NCI-H748 (cell line): ENCODE measurements at regions not wholly inside any gene's neighbourhood (a gene's known extent, or its start where the extent isn't known, plus 50 kb on each side); places are given as distances from the start of the nearest gene placed in this dataset.
A peak's percentile ranks its signal among the peaks of the same experiment; 100 is the strongest.
"Not testable (repeated sequence)": the region's sequence is repeated elsewhere in the genome, so short reads cannot be mapped to it uniquely, and the experiment has no call there.

ENCODE experiments used
- DNase-seq: peaks from one replicate; lab custom pipeline; 2025; ENCODE audit not compliant: unreplicated experiment; lab: John Stamatoyannopoulos, UW

- no peak for DNase-seq
Observed at GRCh38 chr2:163198972-163199371, 360.4 kb upstream of the KCNH7 start.

GRCh38 chr2:163198007-163198406, 359.4 kb upstream of the KCNH7 start:
- DNase-seq: no peak

GRCh38 chr2:163191372-163191771, 352.8 kb upstream of the KCNH7 start:
- peak; percentile 67 for DNase-seq

- no peak for DNase-seq
Observed at GRCh38 chr2:163187995-163188655, 349.6 kb upstream of the KCNH7 start.

- DNase-seq: no peak
Observed at GRCh38 chr2:163187119-163187518, 348.6 kb upstream of the KCNH7 start.

GRCh38 chr2:163185160-163185559, 346.6 kb upstream of the KCNH7 start:
- DNase-seq: no peak

- peak; percentile 39 for DNase-seq
Observed at GRCh38 chr2:163182764-163183354, 344.3 kb upstream of the KCNH7 start.

GRCh38 chr2:163177592-163177991, 339.0 kb upstream of the KCNH7 start:
- no peak for DNase-seq

GRCh38 chr2:163175294-163175693, 336.7 kb upstream of the KCNH7 start:
- DNase-seq: no peak

GRCh38 chr2:163173591-163173990, 335.0 kb upstream of the KCNH7 start:
- no peak for DNase-seq

- no peak for DNase-seq
Observed at GRCh38 chr2:163171786-163172530, 333.4 kb upstream of the KCNH7 start.

GRCh38 chr2:163157891-163158496, 319.4 kb upstream of the KCNH7 start:
- DNase-seq: no peak

GRCh38 chr2:163157411-163157810, 318.8 kb upstream of the KCNH7 start:
- no peak for DNase-seq

GRCh38 chr2:163155925-163156324, 317.4 kb upstream of the KCNH7 start:
- no peak for DNase-seq

GRCh38 chr2:163155279-163155883, 316.8 kb upstream of the KCNH7 start:
- DNase-seq: peak; percentile 76

GRCh38 chr2:163142618-163143017, 304.1 kb upstream of the KCNH7 start:
- DNase-seq: no peak

GRCh38 chr2:163138947-163139346, 300.4 kb upstream of the KCNH7 start:
- DNase-seq: no peak

- DNase-seq: no peak
Observed at GRCh38 chr2:163135256-163135655, 296.7 kb upstream of the KCNH7 start.

GRCh38 chr2:163133602-163134001, 295.0 kb upstream of the KCNH7 start:
- no peak for DNase-seq

GRCh38 chr2:163132850-163133249, 294.3 kb upstream of the KCNH7 start:
- peak; percentile 73 for DNase-seq

- not testable (repeated sequence) for DNase-seq
Observed at GRCh38 chr2:163132207-163132606, 293.6 kb upstream of the KCNH7 start.
